Upper lobe of left lung (tissue), 4 donors: ENCODE measurements at regions not wholly inside any gene's neighbourhood (a gene's known extent, or its start where the extent isn't known, plus 50 kb on each side); places are given as distances from the start of the nearest gene placed in this dataset.

Experiments used
- CTCF ChIP-seq, 6 experiments: fragments of 450-650 bp in 4 of 6; fragments of 200-600 bp in 2 of 6; sonication (generic) in 2 of 6; IDR thresholded peaks; one replicate each; pipeline ENCODE4 v1.5.1; 2016 to 2019; ENCODE audit warnings: antibody characterized with exemption in 6 of 6
- EP300 ChIP-seq, 4 donors: sonication (generic); formaldehyde crosslinking; IDR thresholded peaks; one replicate each; pipeline ENCODE4 v1.5.1; 2017; ENCODE audit warnings: antibody characterized with exemption in 4 of 4, control low read depth in 2 of 4
- POLR2A ChIP-seq, 4 donors: fragments of 450-650 bp; IDR thresholded peaks; one replicate each; pipeline ENCODE4 v1.5.1; 2016 to 2017; ENCODE audit warnings: antibody characterized with exemption in 4 of 4, mild to moderate bottlenecking in 2 of 4
- POLR2AphosphoS5 ChIP-seq, 2 donors: sonication (generic); formaldehyde crosslinking; IDR thresholded peaks; one replicate each; pipeline ENCODE4 v1.5.1; 2017; ENCODE audit warnings: antibody characterized with exemption in 2 of 2

GRCh38 chr16:62288990-62289629 lies 252.9 kb upstream of the CDH8 start:
- TF ChIP-seq CTCF (IDR thresholded peaks at IDR 0.05) (no peak), POLR2AphosphoS5 (IDR thresholded peaks at IDR 0.05) (no peak), POLR2A (IDR thresholded peaks at IDR 0.05) (no peak), EP300 (IDR thresholded peaks at IDR 0.05) (no peak)
